Trophoblast cell (in vitro differentiated cells and primary cell): ENCODE measurements at regions not wholly inside any gene's neighbourhood (a gene's known extent, or its start where the extent isn't known, plus 50 kb on each side); places are given as distances from the start of the nearest gene placed in this dataset.

Experiments
- DNase-seq, 2 donors: peaks; one replicate each; pipeline ENCODE4 v3.0.0-alpha.2; 2016
- H2AFZ ChIP-seq: 2 replicates; pipeline ENCODE4 v1.6.1; 2013; ENCODE audit warnings: low read length, moderate library complexity, mild to moderate bottlenecking; ENCODE audit not compliant: insufficient read depth, poor library complexity
- H2AK5ac ChIP-seq: 2 replicates; pipeline ENCODE4 v1.6.1; 2013; ENCODE audit warnings: mild to moderate bottlenecking, low read length
- H2BK120ac ChIP-seq: 2 replicates; pipeline ENCODE4 v1.6.1; 2013; ENCODE audit warnings: low read length, mild to moderate bottlenecking, moderate library complexity; ENCODE audit not compliant: insufficient read depth, poor library complexity
- H2BK12ac ChIP-seq: 2 replicates; pipeline ENCODE4 v1.6.1; 2013; ENCODE audit warnings: mild to moderate bottlenecking, low read length, moderate library complexity
- H2BK5ac ChIP-seq: 2 replicates; pipeline ENCODE4 v1.6.1; 2013; ENCODE audit warnings: low read length, low read depth, moderate library complexity, mild to moderate bottlenecking; ENCODE audit not compliant: poor library complexity
- H3K14ac ChIP-seq: 2 replicates; pipeline ENCODE4 v1.6.1; 2013; ENCODE audit warnings: mild to moderate bottlenecking, low read length
- H3K18ac ChIP-seq: 2 replicates; pipeline ENCODE4 v1.6.1; 2013; ENCODE audit warnings: mild to moderate bottlenecking, low read length
- H3K23ac ChIP-seq: 2 replicates; pipeline ENCODE4 v1.6.1; 2013; ENCODE audit warnings: low read length
- H3K27ac ChIP-seq: 2 replicates; pipeline ENCODE4 v1.5.1; 2013; ENCODE audit warnings: low read depth, mild to moderate bottlenecking, inconsistent platforms, low read length, moderate library complexity
- H3K27me3 ChIP-seq: 2 replicates; pipeline ENCODE4 v1.6.1; 2013; ENCODE audit warnings: inconsistent platforms, mild to moderate bottlenecking, low read length, moderate library complexity; ENCODE audit not compliant: insufficient read depth
- H3K36me3 ChIP-seq, 2 experiments: 1 replicate in 1 of 2; 2 replicates in 1 of 2; pipeline ENCODE4 v1.6.1; 2013; ENCODE audit warnings: low read length in 2 of 2, mild to moderate bottlenecking in 2 of 2, moderate library complexity in 1 of 2; ENCODE audit not compliant: insufficient read depth in 2 of 2, control insufficient read depth in 1 of 2
- H3K4ac ChIP-seq: 2 replicates; pipeline ENCODE4 v1.6.1; 2013; ENCODE audit warnings: low read depth, mild to moderate bottlenecking, low read length, moderate library complexity
- H3K4me1 ChIP-seq, 2 experiments: 1 replicate in 1 of 2; 2 replicates in 1 of 2; pipeline ENCODE4 v1.6.1; 2013; ENCODE audit warnings: low read length in 2 of 2, mild to moderate bottlenecking in 2 of 2, moderate library complexity in 1 of 2; ENCODE audit not compliant: insufficient read depth in 2 of 2, control insufficient read depth in 1 of 2
- H3K4me2 ChIP-seq: 2 replicates; pipeline ENCODE4 v1.6.1; 2013; ENCODE audit warnings: inconsistent platforms, mild to moderate bottlenecking, low read length, moderate library complexity
- H3K4me3 ChIP-seq: 2 replicates; pipeline ENCODE4 v1.5.1; 2013; ENCODE audit warnings: mild to moderate bottlenecking, low read depth, low read length, inconsistent platforms
- H3K79me1 ChIP-seq: one replicate; pipeline ENCODE4 v1.6.1; 2013; ENCODE audit warnings: low read length
- H3K79me2 ChIP-seq: 2 replicates; pipeline ENCODE4 v1.6.1; 2013; ENCODE audit warnings: low read length, mild to moderate bottlenecking; ENCODE audit not compliant: control insufficient read depth, insufficient read depth, poor library complexity
- H3K9ac ChIP-seq: 2 replicates; pipeline ENCODE4 v1.6.1; 2013; ENCODE audit warnings: mild to moderate bottlenecking, low read length
- H3K9me3 ChIP-seq: 2 replicates; pipeline ENCODE4 v1.6.1; 2013; ENCODE audit warnings: low read depth, mild to moderate bottlenecking, control low read depth, inconsistent platforms, low read length; ENCODE audit not compliant: insufficient read depth
- H4K12ac ChIP-seq: 2 replicates; pipeline ENCODE4 v1.6.1; 2013; ENCODE audit warnings: low read depth, mild to moderate bottlenecking, low read length, moderate library complexity
- H4K8ac ChIP-seq: 2 replicates; pipeline ENCODE4 v1.6.1; 2013; ENCODE audit warnings: low read depth, mild to moderate bottlenecking, low read length, moderate library complexity
- H4K91ac ChIP-seq: one replicate; pipeline ENCODE4 v1.6.1; 2013; ENCODE audit warnings: low read depth, mild to moderate bottlenecking, low read length, moderate library complexity
- WGBS: extraction: QIAGEN DNeasy Blood & Tissue Kit; methylation state at CpG from one replicate; pipeline ENCODE4 v1.1.7; 2013; ENCODE audit warnings: missing lambda C conversion rate; ENCODE audit not compliant: insufficient read length, insufficient coverage; ENCODE audit errors: extremely low coverage; 5-methylcytosine and 5-hydroxymethylcytosine counted together

DNA sequence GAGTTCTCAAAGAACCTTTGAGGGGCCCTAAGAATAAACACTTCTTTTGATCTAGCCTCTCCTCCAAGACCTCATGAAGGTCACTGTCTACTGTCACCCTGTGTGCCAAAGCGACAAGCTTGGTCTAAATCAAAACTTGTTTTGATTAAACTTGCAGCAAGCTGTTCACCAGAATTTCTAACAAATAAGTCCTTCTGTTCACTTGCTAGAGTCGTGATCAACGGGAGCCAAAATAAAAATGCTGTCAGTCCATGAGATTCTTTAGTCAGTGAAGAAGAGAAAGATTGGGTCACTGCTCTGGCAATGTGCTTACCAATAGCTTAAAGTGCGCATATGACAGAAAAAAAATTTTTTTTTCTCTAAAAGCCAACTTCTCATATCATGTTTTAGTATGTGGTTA is 53.9 kb upstream of the GALNT5 start:
- Histone ChIP-seq H3K79me1 (no peaks in the 10 kb centered on the region), H4K12ac (no peak overlapping the region), H3K4me2 (no peak overlapping the region), H3K9me3 (no peaks in the 10 kb centered on the region), H2BK5ac (no peak overlapping the region), H3K4ac (no peak overlapping the region), H3K79me2 (no peaks in the 10 kb centered on the region), H3K9ac (no peak overlapping the region), H3K27me3 (no peaks in the 10 kb centered on the region), H2AFZ (no peak overlapping the region), H3K4me1 (no peaks in the 10 kb centered on the region), H3K23ac (no peak overlapping the region), H3K36me3 (no peaks in the 10 kb centered on the region), H4K91ac (no peak overlapping the region), H2AK5ac (no peak overlapping the region), H3K4me3 (no peak overlapping the region), H3K14ac (no peak overlapping the region), H3K27ac (no peak overlapping the region), H2BK12ac (no peak overlapping the region), H2BK120ac (no peak overlapping the region), H4K8ac (no peak overlapping the region), H3K18ac (no peak overlapping the region)
- no peak for DNase-seq
- WGBS, result no CpG with 5 or more reads among the region's 4 CpGs

DNA sequence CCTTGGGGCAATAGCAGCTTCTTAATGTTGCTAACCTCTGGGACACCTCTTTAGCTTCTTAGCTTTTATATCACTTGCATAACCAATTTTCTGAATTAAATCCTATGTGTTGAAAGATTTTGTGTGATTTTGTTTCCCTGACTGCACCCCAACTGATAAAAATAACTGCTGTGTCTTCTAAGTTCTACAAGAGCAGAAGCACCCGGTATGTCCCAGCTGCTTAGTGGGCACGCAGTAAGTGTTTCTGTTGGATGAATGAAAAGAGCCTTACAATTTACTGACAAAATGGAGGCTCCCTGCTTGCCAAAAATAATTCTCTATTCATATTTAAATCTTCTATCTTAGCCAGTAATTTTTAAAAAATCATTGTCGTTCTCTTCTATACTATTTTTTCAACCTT is 53.1 kb upstream of the GALNT5 start:
- no peak overlapping the region for H2BK12ac ChIP-seq
- no peaks in the 10 kb centered on the region for H3K79me2 ChIP-seq
- no peaks in the 10 kb centered on the region for H3K36me3 ChIP-seq
- H3K4me1 ChIP-seq, result no peaks in the 10 kb centered on the region
- H3K18ac ChIP-seq, result no peak overlapping the region
- H3K79me1 ChIP-seq, result no peaks in the 10 kb centered on the region
- H3K14ac ChIP-seq, result no peak overlapping the region
- no peak overlapping the region for H4K12ac ChIP-seq
- no peak overlapping the region for H2BK5ac ChIP-seq
- H3K9ac ChIP-seq, result no peak overlapping the region
- H4K91ac ChIP-seq, result no peak overlapping the region
- H2BK120ac ChIP-seq, result no peak overlapping the region
- no peak overlapping the region for H4K8ac ChIP-seq
- no peak overlapping the region for H3K4me3 ChIP-seq
- H3K4me2 ChIP-seq, result no peak overlapping the region
- no CpG with 5 or more reads among the region's 3 CpGs for WGBS
- H3K4ac ChIP-seq, result no peak overlapping the region
- H3K23ac ChIP-seq, result no peak overlapping the region
- DNase-seq, result no peak
- no peaks in the 10 kb centered on the region for H3K27me3 ChIP-seq
- no peak overlapping the region for H2AK5ac ChIP-seq
- H3K27ac ChIP-seq, result no peak overlapping the region
- no peaks in the 10 kb centered on the region for H3K9me3 ChIP-seq
- H2AFZ ChIP-seq, result no peak overlapping the region

- no peak for DNase-seq
- H3K9me3 ChIP-seq, result no peaks in the 10 kb centered on the region
- H3K27me3 ChIP-seq, result no peaks in the 10 kb centered on the region
Measured at GRCh38 chr2:157206916-157207315, 50.6 kb upstream of the GALNT5 start.

More at GRCh38 chr2:157206916-157207315, 50.6 kb upstream of the GALNT5 start:
- Histone ChIP-seq H4K12ac (no peak overlapping the region), H2BK5ac (no peak overlapping the region), H3K4me3 (no peak overlapping the region), H3K9ac (no peak overlapping the region), H2BK12ac (no peak overlapping the region), H3K4ac (no peak overlapping the region), H2AK5ac (no peak overlapping the region), H3K79me2 (no peaks in the 10 kb centered on the region), H4K8ac (no peak overlapping the region), H2AFZ (no peak overlapping the region), H3K27ac (no peak overlapping the region), H3K4me2 (no peak overlapping the region), H3K18ac (no peak overlapping the region), H3K14ac (no peak overlapping the region), H3K4me1 (no peaks in the 10 kb centered on the region), H4K91ac (no peak overlapping the region), H2BK120ac (no peak overlapping the region), H3K36me3 (no peaks in the 10 kb centered on the region), H3K79me1 (no peaks in the 10 kb centered on the region), H3K23ac (no peak overlapping the region)
- WGBS, result no CpG with 5 or more reads among the region's 3 CpGs
